Transverse colon (tissue), 4 donors: ENCODE measurements at regions not wholly inside any gene's neighbourhood (a gene's known extent, or its start where the extent isn't known, plus 50 kb on each side); places are given as distances from the start of the nearest gene placed in this dataset.

ENCODE experiments used
- DNase-seq: peaks from one replicate; pipeline ENCODE4 v3.0.0-alpha.2; 2019
- H3K27ac ChIP-seq, 4 donors: fragments of 200-600 bp; sonication (generic); 2 replicates each; pipeline ENCODE4 v1.5.1; 2016 to 2018; ENCODE audit warnings: inconsistent platforms in 4 of 4
- H3K27me3 ChIP-seq: fragments of 200-600 bp; sonication (generic); 2 replicates; pipeline ENCODE4 v1.5.1; 2017; ENCODE audit warnings: inconsistent platforms
- H3K36me3 ChIP-seq, 4 donors: fragments of 200-600 bp; sonication (generic); 2 replicates each; pipeline ENCODE4 v1.5.1; 2017 to 2019; ENCODE audit warnings: inconsistent platforms in 4 of 4
- H3K4me1 ChIP-seq, 4 donors: fragments of 200-600 bp; sonication (generic); 2 replicates each; pipeline ENCODE4 v1.5.1; 2017 to 2020; ENCODE audit warnings: inconsistent platforms in 4 of 4
- H3K4me3 ChIP-seq, 4 donors: fragments of 200-600 bp; sonication (generic); 1 replicate in 1 of 4; 2 replicates in 3 of 4; pipeline versions ENCODE4 v1.5.1 to v1.6.1; 2017 to 2019; ENCODE audit warnings: inconsistent platforms in 4 of 4
- H3K9me3 ChIP-seq, 2 donors: fragments of 200-600 bp; sonication (generic); 2 replicates each; pipeline ENCODE4 v1.5.1; 2017 to 2019; ENCODE audit warnings: inconsistent platforms in 2 of 2
- CTCF ChIP-seq, 5 experiments: fragments of 200-600 bp in 3 of 5; fragments of 450-650 bp in 2 of 5; sonication (generic) in 3 of 5; IDR thresholded peaks; 1 replicate in 2 of 5; 2 replicates in 3 of 5; pipeline ENCODE4 v1.5.1; 2016 to 2017; ENCODE audit warnings: antibody characterized with exemption in 5 of 5, inconsistent platforms in 3 of 5, mild to moderate bottlenecking in 2 of 5, moderate library complexity in 1 of 5
- EP300 ChIP-seq: sonication (generic); formaldehyde crosslinking; IDR thresholded peaks from one replicate; pipeline ENCODE4 v1.6.1; 2017; ENCODE audit warnings: antibody characterized with exemption, low read depth
- POLR2A ChIP-seq: fragments of 450-650 bp; IDR thresholded peaks from one replicate; pipeline ENCODE4 v1.6.1; 2016; ENCODE audit warnings: antibody characterized with exemption, mild to moderate bottlenecking, moderate library complexity
- POLR2AphosphoS5 ChIP-seq, 3 donors: sonication (generic); formaldehyde crosslinking; IDR thresholded peaks; one replicate each; pipeline ENCODE4 v1.6.1; 2016; ENCODE audit warnings: antibody characterized with exemption in 3 of 3
- WGBS, 2 donors: methylation state at CpG; one replicate each; pipeline ENCODE4 v1.1.5; 2018; ENCODE audit warnings: low coverage in 1 of 2; 5-methylcytosine and 5-hydroxymethylcytosine counted together
- in situ Hi-C, 4 donors: fragments of 200-750 bp; cut with MboI; loops; one replicate each; pipeline versions ENCODE4 v1.15.0 to v1.15.1; 2017; ENCODE audit warnings: low sequenced_read_pairs in 3 of 4, low pct_ligation_motif_present in 1 of 4, low pct_unique_long_range_greater_than_20kb in 1 of 4
- intact Hi-C: fragments of 100-400 bp; cut with DNase I; formaldehyde crosslinking; loops from one replicate; pipeline ENCODE4 v1.15.1; 2023; ENCODE audit warnings: low total_unique reads

- Histone ChIP-seq H3K27ac (no peak overlapping the region), H3K36me3 (no peaks in the 10 kb centered on the region), H3K4me1 (no peaks in the 10 kb centered on the region), H3K4me3 (no peak overlapping the region), H3K27me3 (no peaks in the 10 kb centered on the region), H3K9me3 (no peaks in the 10 kb centered on the region)
- TF ChIP-seq EP300 (no peak), CTCF (IDR thresholded peaks at IDR 0.05) (no peak), POLR2AphosphoS5 (IDR thresholded peaks at IDR 0.05) (no peak), POLR2A (no peak)
- intact Hi-C loops (loop anchor here (10.0 kb wide), 1 partner anchor 235 kb away; no protein-coding TSS in a partner anchor), in situ Hi-C loops (loop anchor here in 2 of 4 donors (10.0 kb wide), 2 partner anchors 145 to 155 kb away; no protein-coding TSS in a partner anchor)
- 63 to 82% methylated on average over 8 to 18 of the region's 18 CpGs for WGBS, 2 donors
- DNase-seq = no peak
Measured at GRCh38 chr12:4849795-4850345, 59.8 kb upstream of the KCNA1 start.

DNA sequence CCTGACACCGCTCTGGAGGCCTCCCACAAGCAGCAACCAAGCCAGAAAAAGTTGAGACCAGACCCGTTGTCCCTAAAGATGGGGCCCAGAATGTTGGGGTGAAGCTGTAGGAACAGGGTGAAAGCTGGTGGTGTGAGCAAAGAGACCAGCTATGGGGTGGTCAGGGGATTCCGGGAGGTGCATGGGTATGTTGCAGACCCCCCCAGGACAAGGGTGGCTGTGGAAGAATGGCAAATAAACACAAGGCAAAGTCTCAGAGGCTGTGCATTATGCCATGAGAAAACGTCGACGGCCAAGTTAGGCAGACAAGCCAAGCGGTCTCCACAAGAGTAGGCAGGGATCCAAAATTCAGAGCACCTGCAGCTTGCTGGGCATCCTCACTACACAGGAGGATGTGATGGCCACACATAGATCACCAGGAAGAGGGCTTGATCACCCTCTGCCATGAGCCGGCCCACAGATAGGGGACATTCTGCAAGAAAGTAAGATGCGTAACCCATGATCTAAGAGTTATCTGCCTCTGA is 58.8 kb upstream of the KCNA1 start:
- in situ Hi-C loops = loop anchor here in 2 of 4 donors (10.0 kb wide), 2 partner anchors 144 to 154 kb away; no protein-coding TSS in a partner anchor
- no peak for TF ChIP-seq EP300
- no peak for TF ChIP-seq POLR2A
- no peak for TF ChIP-seq CTCF (IDR thresholded peaks at IDR 0.05)
- no peak for TF ChIP-seq POLR2AphosphoS5 (IDR thresholded peaks at IDR 0.05)
- no peaks in the 10 kb centered on the region for H3K4me1 ChIP-seq
- H3K4me3 ChIP-seq = no peak overlapping the region
- intact Hi-C loops = loop anchor here (10.0 kb wide), 1 partner anchor 234 kb away; no protein-coding TSS in a partner anchor
- no peak for DNase-seq
- H3K9me3 ChIP-seq = no peaks in the 10 kb centered on the region
- H3K27me3 ChIP-seq = no peaks in the 10 kb centered on the region
- no peak overlapping the region for H3K27ac ChIP-seq
- 90 to 96% methylated on average over 4 to 9 of the region's 9 CpGs for WGBS, 2 donors
- H3K36me3 ChIP-seq = no peaks in the 10 kb centered on the region

- TF ChIP-seq POLR2A (no peak), POLR2AphosphoS5 (IDR thresholded peaks at IDR 0.05) (no peak), CTCF (IDR thresholded peaks at IDR 0.05) (no peak), EP300 (no peak)
- 86 to 95% methylated on average over 8 of the region's 8 CpGs for WGBS, 2 donors
- intact Hi-C loops = loop anchor here (10.0 kb wide), 1 partner anchor 232 kb away; no protein-coding TSS in a partner anchor
Measured at GRCh38 chr12:4852308-4852707, 57.4 kb upstream of the KCNA1 start.

GRCh38 chr12:4852911-4853310 is 56.8 kb upstream of the KCNA1 start:
- Histone ChIP-seq H3K4me1 (peaks cover 1 to 6% (median 1%) of the 10 kb centered on the region in 4 donors), H3K36me3 (no peaks in the 10 kb centered on the region), H3K27ac (no peak overlapping the region), H3K4me3 (no peak overlapping the region), H3K27me3 (peaks cover 13% of the 10 kb centered on the region), H3K9me3 (no peaks in the 10 kb centered on the region)
- intact Hi-C loops (loop anchor here (10.0 kb wide), 1 partner anchor 232 kb away; no protein-coding TSS in a partner anchor), in situ Hi-C loops (loop anchor here in 2 of 4 donors (10.0 kb wide), 2 partner anchors 142 to 152 kb away; no protein-coding TSS in a partner anchor)
- WGBS, 2 donors = 96 to 97% methylated on average over 7 to 12 of the region's 12 CpGs
- TF ChIP-seq CTCF (IDR thresholded peaks at IDR 0.05) (no peak), EP300 (no peak), POLR2AphosphoS5 (IDR thresholded peaks at IDR 0.05) (no peak), POLR2A (no peak)
- no peak for DNase-seq

More at GRCh38 chr12:4852308-4852707, 57.4 kb upstream of the KCNA1 start:
- no peak overlapping the region for H3K4me3 ChIP-seq
- H3K9me3 ChIP-seq = no peaks in the 10 kb centered on the region
- no peaks in the 10 kb centered on the region for H3K4me1 ChIP-seq
- H3K27ac ChIP-seq = no peak overlapping the region
- no peak for DNase-seq
- in situ Hi-C loops = loop anchor here in 2 of 4 donors (10.0 kb wide), 2 partner anchors 142 to 152 kb away; no protein-coding TSS in a partner anchor
- H3K27me3 ChIP-seq = peaks cover 9% of the 10 kb centered on the region
- H3K36me3 ChIP-seq = no peaks in the 10 kb centered on the region
